SJSA1 (cell line): ENCODE measurements at regions not wholly inside any gene's neighbourhood (a gene's known extent, or its start where the extent isn't known, plus 50 kb on each side); places are given as distances from the start of the nearest gene placed in this dataset.

Source experiments
- DNase-seq, 2 experiments: peaks; one replicate each; pipeline ENCODE4 v3.0.0-alpha.2; 2015 to 2020; ENCODE audit warnings: low spot score in 2 of 2, low read depth in 1 of 2
- H3K27ac ChIP-seq: fragments of 250-450 bp; sonication (Bioruptor Pico); 2 replicates; pipeline ENCODE4 v1.5.1; 2020; ENCODE audit warnings: mild to moderate bottlenecking, moderate library complexity
- H3K27me3 ChIP-seq: fragments of 250-450 bp; sonication (Bioruptor Pico); replicated peaks from 2 replicates; pipeline ENCODE4 v1.5.1; 2020; ENCODE audit warnings: mild to moderate bottlenecking, moderate library complexity
- H3K36me3 ChIP-seq: fragments of 250-450 bp; sonication (Bioruptor Pico); 2 replicates; pipeline ENCODE4 v1.5.1; 2020; ENCODE audit warnings: mild to moderate bottlenecking
- H3K4me1 ChIP-seq: fragments of 250-450 bp; sonication (Bioruptor Pico); replicated peaks from 2 replicates; pipeline ENCODE4 v1.6.1; 2021; ENCODE audit warnings: mild to moderate bottlenecking
- H3K4me3 ChIP-seq: fragments of 250-450 bp; sonication (Bioruptor Pico); 2 replicates; pipeline ENCODE4 v1.5.1; 2020; ENCODE audit warnings: mild to moderate bottlenecking
- H3K9me3 ChIP-seq: fragments of 250-450 bp; sonication (Bioruptor Pico); replicated peaks from 2 replicates; pipeline ENCODE4 v1.5.1; 2020; ENCODE audit warnings: mild to moderate bottlenecking

GRCh38 chr4:179766938-179767337 is 2324.7 kb upstream of the AGA start:
- no peak overlapping the region for H3K4me3 ChIP-seq
- no peaks in the 10 kb centered on the region for H3K27me3 ChIP-seq
- H3K4me1 ChIP-seq: no peaks in the 10 kb centered on the region
- no peak for DNase-seq
- no peaks in the 10 kb centered on the region for H3K36me3 ChIP-seq
- H3K27ac ChIP-seq: no peak overlapping the region
- no peaks in the 10 kb centered on the region for H3K9me3 ChIP-seq

GRCh38 chr4:179768996-179769395 is 2326.8 kb upstream of the AGA start:
- Histone ChIP-seq H3K9me3 (no peaks in the 10 kb centered on the region), H3K36me3 (no peaks in the 10 kb centered on the region), H3K27me3 (no peaks in the 10 kb centered on the region), H3K4me3 (no peak overlapping the region), H3K27ac (no peak overlapping the region), H3K4me1 (no peaks in the 10 kb centered on the region)
- DNase-seq: no peak

GRCh38 chr4:179797738-179798137 is 2355.5 kb upstream of the AGA start:
- H3K4me3 ChIP-seq: no peak overlapping the region
- H3K36me3 ChIP-seq: no peaks in the 10 kb centered on the region
- no peak overlapping the region for H3K27ac ChIP-seq
- no peak for DNase-seq
- H3K4me1 ChIP-seq: no peaks in the 10 kb centered on the region
- H3K9me3 ChIP-seq: peaks cover 5% of the 10 kb centered on the region
- no peaks in the 10 kb centered on the region for H3K27me3 ChIP-seq

- H3K4me3 ChIP-seq: no peak overlapping the region
- H3K27me3 ChIP-seq: no peaks in the 10 kb centered on the region
- DNase-seq: no peak
- H3K36me3 ChIP-seq: no peaks in the 10 kb centered on the region
- H3K4me1 ChIP-seq: no peaks in the 10 kb centered on the region
- no peaks in the 10 kb centered on the region; the same call in 1 of the 2 replicates for H3K9me3 ChIP-seq
- no peak overlapping the region for H3K27ac ChIP-seq
Observed at GRCh38 chr4:179803857-179804256, 2361.6 kb upstream of the AGA start.

GRCh38 chr4:179804440-179804839 is 2362.2 kb upstream of the AGA start:
- H3K27me3 ChIP-seq: no peaks in the 10 kb centered on the region
- no peak overlapping the region for H3K27ac ChIP-seq
- H3K36me3 ChIP-seq: no peaks in the 10 kb centered on the region
- no peak for DNase-seq
- no peaks in the 10 kb centered on the region; the same call in 1 of the 2 replicates for H3K9me3 ChIP-seq
- H3K4me3 ChIP-seq: no peak overlapping the region
- no peaks in the 10 kb centered on the region for H3K4me1 ChIP-seq

- no peak for DNase-seq
- H3K27me3 ChIP-seq: no peaks in the 10 kb centered on the region
- H3K4me1 ChIP-seq: no peaks in the 10 kb centered on the region
Observed at GRCh38 chr4:179817317-179817716, 2375.1 kb upstream of the AGA start.

GRCh38 chr4:179823342-179823741 is 2381.1 kb upstream of the AGA start:
- H3K9me3 ChIP-seq: 0 out of 2 replicates have a peak, but pooled peaks cover 3% of the 10 kb centered on the region
- H3K36me3 ChIP-seq: no peaks in the 10 kb centered on the region
- H3K4me3 ChIP-seq: no peak overlapping the region
- no peaks in the 10 kb centered on the region for H3K4me1 ChIP-seq
- no peak overlapping the region for H3K27ac ChIP-seq
- no peaks in the 10 kb centered on the region for H3K27me3 ChIP-seq
- DNase-seq: no peak

More at GRCh38 chr4:179817317-179817716, 2375.1 kb upstream of the AGA start:
- no peaks in the 10 kb centered on the region for H3K36me3 ChIP-seq
- H3K4me3 ChIP-seq: no peak overlapping the region
- H3K27ac ChIP-seq: no peak overlapping the region
- no peaks in the 10 kb centered on the region; the same call in 1 of the 2 replicates for H3K9me3 ChIP-seq

- no peaks in the 10 kb centered on the region for H3K27me3 ChIP-seq
- no peak overlapping the region for H3K4me3 ChIP-seq
- peaks cover 14% of the 10 kb centered on the region; the same call in 1 of the 2 replicates for H3K9me3 ChIP-seq
- no peak overlapping the region for H3K27ac ChIP-seq
- H3K4me1 ChIP-seq: no peaks in the 10 kb centered on the region
- no peak for DNase-seq
- no peaks in the 10 kb centered on the region for H3K36me3 ChIP-seq
Observed at GRCh38 chr4:179831274-179831673, 2389.0 kb upstream of the AGA start.

GRCh38 chr4:179836179-179837075 is 2394.2 kb upstream of the AGA start:
- Histone ChIP-seq H3K9me3 (peaks cover 5% of the 10 kb centered on the region; the same call in 1 of the 2 replicates), H3K4me3 (no peak overlapping the region), H3K36me3 (no peaks in the 10 kb centered on the region), H3K27ac (no peak overlapping the region), H3K27me3 (no peaks in the 10 kb centered on the region), H3K4me1 (no peaks in the 10 kb centered on the region)
- DNase-seq: no peak

- no peaks in the 10 kb centered on the region for H3K27me3 ChIP-seq
- H3K9me3 ChIP-seq: no peaks in the 10 kb centered on the region
- no peak overlapping the region for H3K27ac ChIP-seq
- no peaks in the 10 kb centered on the region for H3K36me3 ChIP-seq
- H3K4me1 ChIP-seq: no peaks in the 10 kb centered on the region
- no peak for DNase-seq
- no peak overlapping the region for H3K4me3 ChIP-seq
Observed at GRCh38 chr4:179843370-179843769, 2399.8 kb upstream of the TENM3 start.

- H3K4me3 ChIP-seq: no peak overlapping the region
- H3K27me3 ChIP-seq: no peaks in the 10 kb centered on the region
- H3K36me3 ChIP-seq: no peaks in the 10 kb centered on the region
- no peak for DNase-seq
- H3K27ac ChIP-seq: no peak overlapping the region
- H3K4me1 ChIP-seq: no peaks in the 10 kb centered on the region
- H3K9me3 ChIP-seq: peaks cover 2% of the 10 kb centered on the region
Observed at GRCh38 chr4:179855469-179855868, 2387.7 kb upstream of the TENM3 start.

GRCh38 chr4:179858221-179858620 is 2385.0 kb upstream of the TENM3 start:
- Histone ChIP-seq H3K27ac (no peak overlapping the region), H3K36me3 (no peaks in the 10 kb centered on the region), H3K4me1 (no peaks in the 10 kb centered on the region), H3K4me3 (no peak overlapping the region), H3K9me3 (peaks cover 2% of the 10 kb centered on the region; the same call in 1 of the 2 replicates), H3K27me3 (no peaks in the 10 kb centered on the region)
- DNase-seq: no peak

GRCh38 chr4:179867300-179867878 is 2375.8 kb upstream of the TENM3 start:
- Histone ChIP-seq H3K27ac (no peak overlapping the region), H3K4me1 (no peaks in the 10 kb centered on the region)
- no peak for DNase-seq

GRCh38 chr4:179871726-179872125 is 2371.5 kb upstream of the TENM3 start:
- 0 out of 2 replicates have a peak, but pooled peaks cover 3% of the 10 kb centered on the region for H3K9me3 ChIP-seq
- no peaks in the 10 kb centered on the region for H3K4me1 ChIP-seq
- no peaks in the 10 kb centered on the region for H3K36me3 ChIP-seq
- no peak overlapping the region for H3K27ac ChIP-seq
- H3K4me3 ChIP-seq: no peak overlapping the region
- DNase-seq: no peak
- H3K27me3 ChIP-seq: no peaks in the 10 kb centered on the region

More at GRCh38 chr4:179867300-179867878, 2375.8 kb upstream of the TENM3 start:
- Histone ChIP-seq H3K27me3 (no peaks in the 10 kb centered on the region), H3K9me3 (no peaks in the 10 kb centered on the region), H3K36me3 (no peaks in the 10 kb centered on the region), H3K4me3 (no peak overlapping the region)
